ENCODE measurements at regions not wholly inside any gene's neighbourhood (a gene's known extent, or its start where the extent isn't known, plus 50 kb on each side); places are given as distances from the start of the nearest gene placed in this dataset.
A peak's percentile ranks its signal among the peaks of the same experiment; 100 is the strongest.
"Not testable (repeated sequence)": the region's sequence is repeated elsewhere in the genome, so short reads cannot be mapped to it uniquely, and the experiment has no call there.

- Histone ChIP-seq H2AFZ (ENCODE audit: low read depth, low read length) (peak overlapping the region; percentile 56), H3K36me3 (ENCODE audit: insufficient read depth, low read length) (no peaks in the 10 kb centered on the region), H3K27ac (ENCODE audit: low read length) (peak overlapping the region; percentile 28), H3K9me3 (ENCODE audit: low read length) (no peaks in the 10 kb centered on the region), H4K20me1 (ENCODE audit: insufficient read depth) (no peaks in the 10 kb centered on the region), H3K9ac (ENCODE audit: low read length) (peak overlapping the region; percentile 56), H3K4me3 (ENCODE audit: low read length) (no peak overlapping the region), H3K79me2 (replicated peaks; ENCODE audit: insufficient read depth, low read length) (no peaks in the 10 kb centered on the region), H3K27me3 (ENCODE audit: insufficient read depth, low read depth, low read length) (peaks cover 9% of the 10 kb centered on the region), H3F3A (ENCODE audit: insufficient read depth, low read length, poor library complexity, severe bottlenecking) (no peaks in the 10 kb centered on the region), H3K9me2 (ENCODE audit: insufficient read depth, low read length) (no peaks in the 10 kb centered on the region), H3K4me2 (ENCODE audit: low read length) (peak overlapping the region; percentile 3)
- TF ChIP-seq MXI1 (conservative IDR thresholded peaks at IDR 0.05; ENCODE audit: poor library complexity, severe bottlenecking) (no peak), POLR2AphosphoS5 (IDR thresholded peaks at IDR 0.05) (peak; percentile 38), TAF1 (IDR thresholded peaks at IDR 0.05; ENCODE audit: low read depth) (no peak)
These were observed 190.4 kb downstream of the USP22 start for GRCh38 chr17:20852239-20852989.

DNA sequence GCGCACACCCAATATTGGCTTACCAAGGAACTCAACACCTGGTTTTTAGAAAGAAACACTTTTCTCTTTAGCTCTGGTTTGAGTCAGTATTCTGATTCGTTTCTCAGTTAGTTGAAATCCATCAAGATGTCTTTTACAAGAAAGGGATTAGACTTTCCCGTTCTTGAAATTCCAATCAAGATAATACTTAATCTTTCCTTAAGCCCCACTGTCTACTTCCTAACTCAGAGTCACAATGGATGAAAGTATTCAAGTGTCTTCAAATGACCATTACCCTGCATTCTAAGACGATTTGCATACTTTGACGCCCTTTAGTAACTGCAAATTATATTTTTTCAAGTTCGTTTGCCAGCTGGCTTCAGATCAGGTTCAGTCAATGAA, 189.8 kb downstream of the USP22 start:
- Histone ChIP-seq H3K79me2 (replicated peaks; ENCODE audit: insufficient read depth, low read length) (no peaks in the 10 kb centered on the region), H3K9me2 (ENCODE audit: insufficient read depth, low read length) (no peaks in the 10 kb centered on the region), H3K9ac (ENCODE audit: low read length) (peak overlapping the region; percentile 56), H3K4me2 (ENCODE audit: low read length) (peak overlapping the region; percentile 3), H3F3A (ENCODE audit: insufficient read depth, low read length, poor library complexity, severe bottlenecking) (no peaks in the 10 kb centered on the region), H3K27ac (ENCODE audit: low read length) (no peak overlapping the region), H3K4me3 (ENCODE audit: low read length) (no peak overlapping the region), H3K9me3 (ENCODE audit: low read length) (no peaks in the 10 kb centered on the region), H3K27me3 (ENCODE audit: insufficient read depth, low read depth, low read length) (peaks cover 9% of the 10 kb centered on the region), H2AFZ (ENCODE audit: low read depth, low read length) (no peak overlapping the region), H3K36me3 (ENCODE audit: insufficient read depth, low read length) (no peaks in the 10 kb centered on the region), H4K20me1 (ENCODE audit: insufficient read depth) (no peaks in the 10 kb centered on the region)
- no peak for TF ChIP-seq TAF1 (IDR thresholded peaks at IDR 0.05; ENCODE audit: low read depth)
- TF ChIP-seq, protein P1, sequence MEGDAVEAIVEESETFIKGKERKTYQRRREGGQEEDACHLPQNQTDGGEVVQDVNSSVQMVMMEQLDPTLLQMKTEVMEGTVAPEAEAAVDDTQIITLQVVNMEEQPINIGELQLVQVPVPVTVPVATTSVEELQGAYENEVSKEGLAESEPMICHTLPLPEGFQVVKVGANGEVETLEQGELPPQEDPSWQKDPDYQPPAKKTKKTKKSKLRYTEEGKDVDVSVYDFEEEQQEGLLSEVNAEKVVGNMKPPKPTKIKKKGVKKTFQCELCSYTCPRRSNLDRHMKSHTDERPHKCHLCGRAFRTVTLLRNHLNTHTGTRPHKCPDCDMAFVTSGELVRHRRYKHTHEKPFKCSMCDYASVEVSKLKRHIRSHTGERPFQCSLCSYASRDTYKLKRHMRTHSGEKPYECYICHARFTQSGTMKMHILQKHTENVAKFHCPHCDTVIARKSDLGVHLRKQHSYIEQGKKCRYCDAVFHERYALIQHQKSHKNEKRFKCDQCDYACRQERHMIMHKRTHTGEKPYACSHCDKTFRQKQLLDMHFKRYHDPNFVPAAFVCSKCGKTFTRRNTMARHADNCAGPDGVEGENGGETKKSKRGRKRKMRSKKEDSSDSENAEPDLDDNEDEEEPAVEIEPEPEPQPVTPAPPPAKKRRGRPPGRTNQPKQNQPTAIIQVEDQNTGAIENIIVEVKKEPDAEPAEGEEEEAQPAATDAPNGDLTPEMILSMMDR (IDR thresholded peaks at IDR 0.05; ENCODE audit: poor library complexity, severe bottlenecking), result no peak
- TF ChIP-seq EZH2 (IDR thresholded peaks at IDR 0.05; ENCODE audit: borderline replicate concordance, insufficient read depth, low read length, poor library complexity, severe bottlenecking), result no peak
- no peak for TF ChIP-seq POLR2AphosphoS5 (IDR thresholded peaks at IDR 0.05)

DNA sequence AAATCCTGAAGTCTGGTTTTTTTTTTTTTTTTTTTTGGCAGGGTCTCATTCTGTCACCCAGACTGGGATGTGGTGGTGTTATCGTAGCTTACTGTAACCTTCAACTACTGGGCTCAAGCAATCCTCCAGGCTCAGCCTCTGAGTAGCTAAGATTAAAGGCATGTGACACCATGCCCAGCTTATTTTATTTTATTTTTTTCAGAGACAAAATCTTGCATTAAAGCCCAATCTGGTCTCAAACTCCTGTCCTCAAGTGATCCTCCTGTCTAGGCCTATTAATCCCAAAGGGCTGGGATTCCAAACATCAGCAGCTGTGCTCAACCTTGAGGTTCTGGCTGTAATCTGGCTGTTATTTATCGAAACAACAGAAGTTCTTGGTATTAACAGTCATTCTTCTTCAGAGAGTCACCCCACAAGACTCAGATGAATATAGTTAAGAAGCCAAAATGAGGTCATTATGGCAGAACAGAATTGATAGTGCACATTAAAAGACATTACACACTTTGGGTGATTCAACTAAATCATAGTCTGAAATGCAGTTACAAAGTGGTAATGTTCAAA, 186.8 kb downstream of the USP22 start:
- not testable (repeated sequence) for H3K4me3 ChIP-seq (ENCODE audit: low read length); H4K20me1 ChIP-seq (ENCODE audit: insufficient read depth); H3K9me3 ChIP-seq (ENCODE audit: low read length); H3K9me2 ChIP-seq (ENCODE audit: insufficient read depth, low read length); H2AFZ ChIP-seq (ENCODE audit: low read depth, low read length); H3K4me2 ChIP-seq (ENCODE audit: low read length); H3K27ac ChIP-seq (ENCODE audit: low read length); H3F3A ChIP-seq (ENCODE audit: insufficient read depth, low read length, poor library complexity, severe bottlenecking); H3K79me2 ChIP-seq (replicated peaks; ENCODE audit: insufficient read depth, low read length); H3K36me3 ChIP-seq (ENCODE audit: insufficient read depth, low read length); H3K27me3 ChIP-seq (ENCODE audit: insufficient read depth, low read depth, low read length); H3K9ac ChIP-seq (ENCODE audit: low read length)

DNA sequence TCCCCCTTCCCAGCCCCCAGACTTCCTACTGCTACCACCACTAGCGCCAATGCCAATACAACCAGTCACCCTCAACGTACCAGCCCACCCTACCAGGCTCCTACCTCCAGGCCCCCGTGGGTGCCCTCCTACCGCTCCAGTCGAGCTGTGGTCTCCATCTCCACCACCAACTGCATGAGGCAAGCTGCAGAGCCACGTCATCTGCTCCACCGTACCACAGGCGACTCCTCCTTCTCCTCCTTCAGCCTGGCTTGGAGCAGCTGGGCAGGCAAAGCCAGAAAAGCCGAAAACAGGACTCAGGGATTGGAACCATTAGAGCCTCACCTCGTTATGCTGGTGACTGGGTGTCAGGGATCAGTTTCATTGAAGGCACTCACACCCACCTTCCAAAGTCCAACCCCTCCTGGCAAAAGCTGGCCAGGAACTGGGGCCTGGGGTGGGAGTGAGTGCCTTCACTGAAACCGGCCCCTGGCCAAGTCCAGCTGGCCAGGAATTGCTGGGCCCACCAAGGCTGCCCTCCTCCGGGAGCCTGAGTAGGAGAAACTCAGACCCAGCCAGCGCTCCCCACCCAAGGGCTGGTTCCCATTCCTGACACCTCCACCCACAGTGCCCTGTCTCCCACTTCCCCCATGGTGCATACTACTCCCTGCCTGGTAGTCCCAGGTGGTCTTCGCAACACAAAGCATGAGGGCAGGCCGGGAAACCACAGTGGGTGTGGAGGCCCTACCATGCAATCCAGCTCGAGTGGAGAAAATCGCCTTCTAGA, 176.2 kb downstream of the USP22 start:
- not testable (repeated sequence) for H3K9me3 ChIP-seq (ENCODE audit: low read length); H3K27ac ChIP-seq (ENCODE audit: low read length); H3K27me3 ChIP-seq (ENCODE audit: insufficient read depth, low read depth, low read length); H3K36me3 ChIP-seq (ENCODE audit: insufficient read depth, low read length); H3F3A ChIP-seq (ENCODE audit: insufficient read depth, low read length, poor library complexity, severe bottlenecking); H3K79me2 ChIP-seq (replicated peaks; ENCODE audit: insufficient read depth, low read length); H3K9me2 ChIP-seq (ENCODE audit: insufficient read depth, low read length); H3K4me2 ChIP-seq (ENCODE audit: low read length); H4K20me1 ChIP-seq (ENCODE audit: insufficient read depth); H2AFZ ChIP-seq (ENCODE audit: low read depth, low read length); H3K4me3 ChIP-seq (ENCODE audit: low read length); H3K9ac ChIP-seq (ENCODE audit: low read length)

GRCh38 chr17:20867436-20867937, 175.3 kb downstream of the USP22 start:
- H2AFZ ChIP-seq (ENCODE audit: low read depth, low read length); H4K20me1 ChIP-seq (ENCODE audit: insufficient read depth); H3K27me3 ChIP-seq (ENCODE audit: insufficient read depth, low read depth, low read length); H3K9me2 ChIP-seq (ENCODE audit: insufficient read depth, low read length); H3F3A ChIP-seq (ENCODE audit: insufficient read depth, low read length, poor library complexity, severe bottlenecking); H3K9me3 ChIP-seq (ENCODE audit: low read length); H3K4me2 ChIP-seq (ENCODE audit: low read length); H3K36me3 ChIP-seq (ENCODE audit: insufficient read depth, low read length): not testable (repeated sequence)
- H3K27ac ChIP-seq (ENCODE audit: low read length), result peak overlapping the region; percentile 67
- H3K4me3 ChIP-seq (ENCODE audit: low read length), result peak overlapping the region; percentile 53
- peaks cover 14% of the 10 kb centered on the region for H3K79me2 ChIP-seq (replicated peaks; ENCODE audit: insufficient read depth, low read length)
- H3K9ac ChIP-seq (ENCODE audit: low read length), result peak overlapping the region; percentile 41

Measured in neural cell (in vitro differentiated cells).